Dedifferentiated amniotic fluid mesenchymal stem cell (primary cell): ENCODE measurements at regions not wholly inside any gene's neighbourhood (a gene's known extent, or its start where the extent isn't known, plus 50 kb on each side); places are given as distances from the start of the nearest gene placed in this dataset.

Experiments used
- DNase-seq: peaks from one replicate; pipeline ENCODE4 v3.0.0-alpha.2; 2016; ENCODE audit errors: extremely low spot score

GRCh38 chr2:12314127-12314760 lies 402.5 kb upstream of the TRIB2 start:
- no peak for DNase-seq

GRCh38 chr2:12315224-12315623 lies 401.5 kb upstream of the TRIB2 start:
- no peak for DNase-seq

GRCh38 chr2:12316476-12316875 lies 400.3 kb upstream of the TRIB2 start:
- DNase-seq: no peak

- no peak for DNase-seq
Observed at GRCh38 chr2:12317286-12317685, 399.4 kb upstream of the TRIB2 start.

GRCh38 chr2:12317814-12318426 lies 398.8 kb upstream of the TRIB2 start:
- peak; percentile 70 for DNase-seq

- peak; percentile 71 for DNase-seq
Observed at GRCh38 chr2:12318427-12319057, 398.2 kb upstream of the TRIB2 start.

- DNase-seq: no peak
Observed at GRCh38 chr2:12320027-12320734, 396.6 kb upstream of the TRIB2 start.

GRCh38 chr2:12320991-12321641 lies 395.6 kb upstream of the TRIB2 start:
- peak; percentile 81 for DNase-seq

- no peak for DNase-seq
Observed at GRCh38 chr2:12321886-12322285, 394.9 kb upstream of the TRIB2 start.

- no peak for DNase-seq
Observed at GRCh38 chr2:12325806-12326205, 390.9 kb upstream of the TRIB2 start.

GRCh38 chr2:12326449-12327190 lies 390.1 kb upstream of the TRIB2 start:
- no peak for DNase-seq

GRCh38 chr2:12330916-12331315 lies 385.8 kb upstream of the TRIB2 start:
- DNase-seq: no peak

GRCh38 chr2:12331698-12332097 lies 385.0 kb upstream of the TRIB2 start:
- no peak for DNase-seq

- no peak for DNase-seq
Observed at GRCh38 chr2:12333293-12333692, 383.4 kb upstream of the TRIB2 start.

GRCh38 chr2:12334412-12334966 lies 382.2 kb upstream of the TRIB2 start:
- no peak for DNase-seq

- DNase-seq: no peak
Observed at GRCh38 chr2:12335131-12335530, 381.6 kb upstream of the TRIB2 start.

GRCh38 chr2:12335995-12336394 lies 380.7 kb upstream of the TRIB2 start:
- no peak for DNase-seq

GRCh38 chr2:12338946-12339697 lies 377.6 kb upstream of the TRIB2 start:
- DNase-seq: no peak

GRCh38 chr2:12340164-12340563 lies 376.6 kb upstream of the TRIB2 start:
- DNase-seq: no peak

- DNase-seq: no peak
Observed at GRCh38 chr2:12341215-12341614, 375.5 kb upstream of the TRIB2 start.
